ENCODE measurements at regions not wholly inside any gene's neighbourhood (a gene's known extent, or its start where the extent isn't known, plus 50 kb on each side); places are given as distances from the start of the nearest gene placed in this dataset.

GRCh38 chr3:103372031-103372430, 937.2 kb downstream of the ZPLD1 start:
- TF ChIP-seq CTCF (IDR thresholded peaks at IDR 0.05; ENCODE audit: low read length) (no peak), EZH2 (optimal IDR thresholded peaks at IDR 0.05; ENCODE audit: low read depth, low read length) (no peak)

All from MM.1S (cell line).